DMS79 (cell line): ENCODE measurements at regions not wholly inside any gene's neighbourhood (a gene's known extent, or its start where the extent isn't known, plus 50 kb on each side); places are given as distances from the start of the nearest gene placed in this dataset.
"Not testable (repeated sequence)": the region's sequence is repeated elsewhere in the genome, so short reads cannot be mapped to it uniquely, and the experiment has no call there.

Experiments
- DNase-seq: peaks from one replicate; lab custom pipeline; 2025; lab: John Stamatoyannopoulos, UW

DNA sequence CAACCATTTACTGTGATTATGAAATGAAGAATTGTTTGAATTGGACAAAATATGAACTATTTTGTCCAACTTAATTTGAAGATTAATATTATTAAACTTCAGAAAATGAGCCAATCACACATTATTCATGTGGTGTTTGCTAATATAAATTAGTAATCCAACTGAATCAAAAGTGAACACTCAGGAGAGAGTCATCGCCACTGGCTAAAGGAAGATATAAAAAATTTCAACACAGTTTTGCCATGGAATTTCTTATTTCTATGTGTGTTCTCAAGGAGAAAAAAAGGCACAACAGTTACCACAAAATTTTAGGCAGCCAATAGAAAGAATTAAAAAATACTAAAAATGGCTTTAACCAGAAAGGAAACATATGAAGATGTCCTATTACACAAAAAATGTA, 2683.8 kb downstream of the PCDH9 start:
- DNase-seq = no peak

GRCh38 chr13:64540976-64541375, 2689.2 kb downstream of the PCDH9 start:
- no peak for DNase-seq

DNA sequence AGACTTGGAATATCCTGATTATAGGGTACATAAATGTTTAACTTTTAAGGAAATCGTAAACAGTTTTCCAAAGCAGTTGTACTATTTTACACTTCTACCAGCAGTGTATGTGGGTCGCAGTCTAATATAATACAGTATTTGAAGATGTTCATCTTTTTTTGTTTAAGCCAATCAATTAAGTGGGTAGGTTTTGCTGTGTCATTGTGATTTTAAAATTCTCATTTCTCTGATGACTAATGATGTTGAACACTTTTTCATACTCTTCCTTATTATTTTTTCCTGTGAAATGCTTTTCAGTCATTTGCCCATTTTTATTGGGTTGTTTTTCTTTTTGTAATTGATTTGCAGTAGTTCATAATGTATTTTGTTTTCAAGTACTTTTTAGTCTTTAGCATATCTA, 2689.7 kb downstream of the PCDH9 start:
- DNase-seq = no peak

DNA sequence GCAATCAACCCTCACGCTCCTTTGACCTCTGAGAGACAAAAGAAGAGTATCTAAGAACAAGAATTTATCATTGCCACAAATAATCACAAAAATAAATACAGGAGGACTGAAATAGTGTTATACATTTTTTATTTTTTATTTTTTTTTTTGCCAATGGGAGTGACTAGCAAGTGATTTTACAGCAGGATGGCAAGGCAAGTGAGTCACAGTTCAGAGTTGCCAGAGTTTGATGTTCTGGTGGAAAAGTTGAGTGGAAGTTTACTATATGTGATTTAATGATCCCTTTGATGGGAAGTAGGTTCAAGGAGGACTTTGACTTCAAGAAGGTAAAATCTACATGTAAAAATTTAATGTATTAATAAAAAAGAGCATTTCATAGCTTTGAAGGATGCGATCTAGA, 2691.4 kb downstream of the PCDH9 start:
- no peak for DNase-seq

- DNase-seq = no peak
These were observed 2695.8 kb downstream of the PCDH9 start for GRCh38 chr13:64534302-64534701.

DNA sequence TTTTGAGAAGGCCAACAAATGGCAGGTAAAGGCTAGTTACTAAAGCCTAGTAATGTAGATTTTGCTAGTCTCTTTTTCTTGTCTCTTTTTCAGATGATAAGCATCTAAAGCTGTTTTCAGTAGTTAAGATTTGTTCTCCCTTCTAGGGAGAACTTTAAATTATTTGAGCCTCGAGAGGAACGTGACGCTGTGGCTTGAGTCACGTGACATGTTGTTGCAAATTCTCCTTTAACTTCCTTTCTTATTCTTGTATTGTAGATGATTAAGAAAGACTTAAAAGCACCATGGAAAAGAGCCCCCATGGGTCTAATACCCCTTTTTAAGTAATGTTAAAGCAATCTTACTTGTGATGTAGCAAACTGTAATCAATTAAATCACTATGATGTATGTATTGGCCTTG, 2698.7 kb downstream of the PCDH9 start:
- DNase-seq = no peak

DNA sequence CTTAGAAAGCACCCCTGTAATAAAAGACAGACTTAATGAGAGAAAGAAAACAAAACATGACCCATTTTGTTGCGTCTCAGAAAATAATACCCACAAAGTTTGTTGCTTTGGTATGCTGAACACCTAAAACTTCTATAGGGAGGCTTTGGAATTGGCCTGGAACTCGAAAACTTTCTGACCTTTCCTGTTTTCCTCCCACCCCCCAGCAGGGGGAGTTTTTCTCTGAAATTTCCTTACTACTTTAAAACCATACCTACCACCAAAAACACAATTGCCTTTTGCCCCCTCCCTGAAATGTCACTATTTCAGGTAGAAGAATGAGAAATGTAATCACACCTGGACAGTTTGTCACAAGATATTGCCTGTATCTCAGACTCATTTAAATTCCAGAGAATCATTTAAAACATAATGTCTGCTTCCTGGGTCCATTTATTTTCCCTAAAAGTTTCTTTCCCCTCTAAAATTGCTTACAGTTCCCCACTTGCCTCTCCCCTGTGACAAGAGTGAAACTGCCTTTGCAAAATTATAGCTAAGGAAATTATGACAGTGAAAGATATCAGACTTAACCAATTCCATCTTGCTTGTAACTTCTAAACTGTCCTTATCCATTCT, 2700.2 kb downstream of the PCDH9 start:
- no peak for DNase-seq

- DNase-seq = no peak
These were observed 2701.3 kb downstream of the PCDH9 start for GRCh38 chr13:64528838-64529237.

- DNase-seq = no peak
These were observed 2702.6 kb downstream of the PCDH9 start for GRCh38 chr13:64527561-64527960.

DNA sequence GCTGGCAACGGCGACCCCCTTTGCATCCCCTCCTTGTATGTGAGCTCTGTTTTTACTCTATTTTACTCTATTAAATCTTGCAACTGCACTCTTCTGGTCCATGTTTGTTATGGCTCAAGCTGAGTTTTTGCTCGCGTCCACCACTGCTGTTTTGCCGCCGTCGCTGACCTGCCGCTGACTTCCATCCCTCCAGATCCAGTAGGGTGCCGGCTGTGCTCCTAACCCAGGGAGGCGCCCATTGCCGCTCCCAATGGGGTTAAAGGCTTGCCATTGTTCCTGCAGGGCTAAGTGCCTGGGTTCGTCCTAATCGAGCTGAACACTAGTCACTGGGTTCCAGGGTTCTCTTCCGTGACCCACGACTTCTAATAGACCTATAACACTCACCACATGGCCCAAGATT, 2704.4 kb downstream of the PCDH9 start:
- no peak for DNase-seq

- DNase-seq = no peak
These were observed 2719.4 kb downstream of the PCDH9 start for GRCh38 chr13:64510747-64511146.

DNA sequence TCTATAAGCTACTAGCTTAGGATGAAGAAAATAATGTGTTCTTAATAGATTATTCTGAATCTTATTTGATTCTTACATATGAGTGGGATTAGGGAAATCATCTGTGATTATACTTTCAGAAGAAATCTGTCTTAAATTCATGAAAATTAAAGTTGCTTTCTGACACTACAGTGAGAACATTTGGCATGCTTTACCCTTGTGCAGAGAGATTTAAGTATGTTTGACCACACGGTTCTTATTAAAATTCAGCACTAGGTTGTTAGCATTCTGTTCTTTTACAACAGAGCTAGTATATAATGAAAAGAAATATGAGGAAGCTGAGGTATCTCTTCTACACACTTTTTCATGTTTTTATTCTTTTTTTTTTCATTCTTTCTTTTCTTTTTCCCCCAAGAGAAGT, 2723.9 kb downstream of the PCDH9 start:
- no peak for DNase-seq

DNA sequence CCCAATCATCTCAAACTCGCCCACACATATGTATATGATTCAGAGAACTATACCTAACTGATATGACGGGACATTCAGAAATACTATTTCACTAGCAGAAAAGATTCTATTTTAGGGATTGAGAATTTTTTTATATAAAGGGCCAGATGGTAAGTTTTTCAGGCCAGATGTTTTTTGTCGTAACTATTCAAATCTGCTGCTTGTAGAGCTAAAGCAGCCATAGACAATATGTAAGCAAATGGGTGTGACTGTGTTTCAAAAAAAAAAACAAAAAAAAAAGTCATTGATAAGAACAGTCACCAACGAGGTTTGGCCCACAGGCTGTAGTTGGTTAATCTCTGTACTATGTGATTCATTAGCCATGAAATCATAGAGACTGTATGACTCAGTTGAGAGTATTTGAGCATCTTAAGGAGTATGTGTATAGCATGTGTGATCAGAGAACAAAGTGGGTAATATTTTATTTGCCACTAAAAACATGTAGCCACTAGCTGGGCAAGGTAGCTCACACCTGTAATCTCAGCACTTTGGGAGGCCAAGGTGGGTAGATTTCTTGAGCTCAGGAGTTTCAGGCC, 2724.7 kb downstream of the PCDH9 start:
- DNase-seq = no peak

- no peak for DNase-seq
These were observed 2741.4 kb downstream of the PCDH9 start for GRCh38 chr13:64488731-64489130.

GRCh38 chr13:64482373-64482772, 2747.8 kb downstream of the PCDH9 start:
- DNase-seq = no peak

GRCh38 chr13:64480672-64481071, 2749.5 kb downstream of the PCDH9 start:
- no peak for DNase-seq

- no peak for DNase-seq
These were observed 2749.9 kb downstream of the PCDH9 start for GRCh38 chr13:64480211-64480610.

- DNase-seq = no peak
These were observed 2753.0 kb downstream of the PCDH9 start for GRCh38 chr13:64477146-64477545.

DNA sequence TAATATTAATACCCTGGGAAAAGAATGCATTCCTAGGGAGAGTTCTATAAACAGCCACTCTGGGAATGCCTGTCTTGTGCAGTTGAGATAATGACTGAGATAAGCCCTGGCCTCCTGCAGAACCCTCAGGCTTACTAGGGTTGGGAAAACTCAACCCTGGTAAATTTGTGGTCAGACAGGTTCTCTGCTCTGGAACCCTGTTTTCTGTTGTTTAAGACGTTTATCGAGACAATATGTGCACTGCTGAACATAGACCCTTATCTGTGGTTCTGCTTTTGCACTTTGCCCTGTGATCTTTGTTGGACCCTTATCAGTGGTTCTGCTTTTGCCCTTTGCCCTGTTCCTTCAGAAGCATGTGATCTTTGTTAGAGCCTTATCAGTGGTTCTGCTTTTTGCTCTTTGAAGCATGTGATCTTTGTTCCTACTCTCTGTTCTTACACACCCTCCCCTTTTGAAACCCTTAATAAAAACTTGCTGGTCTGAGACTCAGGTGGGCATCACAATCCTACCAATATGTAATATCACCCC, 2754.0 kb downstream of the PCDH9 start:
- DNase-seq = not testable (repeated sequence)

GRCh38 chr13:64471916-64472315, 2758.2 kb downstream of the PCDH9 start:
- no peak for DNase-seq

DNA sequence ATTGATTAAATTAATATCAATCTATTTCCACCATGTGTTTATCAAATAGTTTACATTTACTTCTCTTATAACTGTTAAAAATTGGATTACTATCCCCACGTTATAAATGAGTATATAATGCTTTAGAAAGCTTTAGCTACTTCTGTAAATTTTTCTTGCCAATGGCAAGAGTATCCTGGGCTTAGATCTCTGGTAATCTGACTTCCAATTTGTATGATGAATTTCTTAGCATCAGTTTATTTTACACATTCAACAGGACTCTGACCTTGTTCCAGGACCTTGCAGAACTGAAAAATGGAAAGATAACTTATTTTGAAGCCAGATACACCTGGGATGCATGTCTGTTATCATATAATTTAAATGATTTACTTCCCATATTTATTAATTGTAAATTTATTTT, 2759.4 kb downstream of the PCDH9 start:
- no peak for DNase-seq

GRCh38 chr13:64459778-64460177, 2770.4 kb downstream of the PCDH9 start:
- DNase-seq = no peak

GRCh38 chr13:64457976-64458375, 2772.2 kb downstream of the PCDH9 start:
- no peak for DNase-seq

DNA sequence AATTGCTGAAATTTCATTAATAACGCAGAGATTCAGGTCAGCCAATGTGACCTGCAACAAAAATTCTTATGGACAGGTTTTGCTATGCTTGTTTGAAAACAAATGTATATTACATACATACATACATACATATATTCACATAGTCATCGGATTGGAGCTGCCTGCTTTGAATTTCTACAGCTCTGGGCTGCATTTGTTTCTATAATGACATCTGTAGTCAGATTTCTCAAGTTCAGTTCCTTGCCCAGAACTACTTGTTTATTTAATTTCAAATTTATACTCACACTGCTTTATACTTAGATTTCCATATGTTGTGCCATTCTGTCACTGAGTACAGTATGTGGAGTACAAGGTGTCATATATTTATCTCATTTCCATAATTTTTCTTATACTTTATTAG, 2775.0 kb downstream of the PCDH9 start:
- no peak for DNase-seq
